ENCODE measurements at regions not wholly inside any gene's neighbourhood (a gene's known extent, or its start where the extent isn't known, plus 50 kb on each side); places are given as distances from the start of the nearest gene placed in this dataset.
"Not testable (repeated sequence)": the region's sequence is repeated elsewhere in the genome, so short reads cannot be mapped to it uniquely, and the experiment has no call there.

DNA sequence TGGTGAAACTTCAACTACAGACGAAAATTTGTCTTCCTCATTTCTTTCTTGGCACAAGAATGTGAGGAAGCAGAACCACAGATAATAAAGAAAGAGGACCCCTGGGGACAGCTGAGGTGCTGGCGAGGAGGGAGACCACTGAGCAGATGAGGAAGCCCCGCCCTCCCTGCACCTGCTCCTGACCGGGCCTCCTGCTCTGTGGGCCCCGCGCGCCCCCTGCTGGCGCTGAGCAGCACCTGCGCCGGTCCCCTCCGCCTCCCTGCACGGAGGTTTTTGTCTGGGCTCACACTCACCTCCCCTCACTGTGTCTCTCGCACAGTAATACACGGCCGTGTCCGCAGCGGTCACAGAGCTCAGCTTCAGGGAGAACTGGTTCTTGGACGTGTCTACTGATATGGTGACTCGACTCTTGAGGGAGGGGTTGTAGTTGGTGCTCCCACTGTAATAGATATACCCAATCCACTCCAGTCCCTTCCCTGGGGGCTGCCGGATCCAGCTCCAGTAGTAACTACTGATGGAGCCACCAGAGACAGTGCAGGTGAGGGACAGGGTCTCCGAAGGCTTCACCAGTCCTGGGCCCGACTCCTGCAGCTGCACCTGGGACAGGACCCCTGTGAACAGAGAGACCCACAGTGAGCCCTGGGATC is 1100.7 kb downstream of the TMEM121 start:
- TF ChIP-seq, protein P1, sequence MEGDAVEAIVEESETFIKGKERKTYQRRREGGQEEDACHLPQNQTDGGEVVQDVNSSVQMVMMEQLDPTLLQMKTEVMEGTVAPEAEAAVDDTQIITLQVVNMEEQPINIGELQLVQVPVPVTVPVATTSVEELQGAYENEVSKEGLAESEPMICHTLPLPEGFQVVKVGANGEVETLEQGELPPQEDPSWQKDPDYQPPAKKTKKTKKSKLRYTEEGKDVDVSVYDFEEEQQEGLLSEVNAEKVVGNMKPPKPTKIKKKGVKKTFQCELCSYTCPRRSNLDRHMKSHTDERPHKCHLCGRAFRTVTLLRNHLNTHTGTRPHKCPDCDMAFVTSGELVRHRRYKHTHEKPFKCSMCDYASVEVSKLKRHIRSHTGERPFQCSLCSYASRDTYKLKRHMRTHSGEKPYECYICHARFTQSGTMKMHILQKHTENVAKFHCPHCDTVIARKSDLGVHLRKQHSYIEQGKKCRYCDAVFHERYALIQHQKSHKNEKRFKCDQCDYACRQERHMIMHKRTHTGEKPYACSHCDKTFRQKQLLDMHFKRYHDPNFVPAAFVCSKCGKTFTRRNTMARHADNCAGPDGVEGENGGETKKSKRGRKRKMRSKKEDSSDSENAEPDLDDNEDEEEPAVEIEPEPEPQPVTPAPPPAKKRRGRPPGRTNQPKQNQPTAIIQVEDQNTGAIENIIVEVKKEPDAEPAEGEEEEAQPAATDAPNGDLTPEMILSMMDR (IDR thresholded peaks at IDR 0.05) = peak; percentile 85
- TF ChIP-seq EZH2 (IDR thresholded peaks at IDR 0.05; ENCODE audit: borderline replicate concordance, insufficient read depth, low read depth, low read length, poor library complexity, severe bottlenecking) = not testable (repeated sequence)
